Heart left ventricle (tissue), 13 donors: ENCODE measurements at regions not wholly inside any gene's neighbourhood (a gene's known extent, or its start where the extent isn't known, plus 50 kb on each side); places are given as distances from the start of the nearest gene placed in this dataset.

Experiments used
- POLR2A ChIP-seq, 2 donors: fragments of 450-650 bp; IDR thresholded peaks; one replicate each; pipeline ENCODE4 v1.6.1; 2017; ENCODE audit warnings: antibody characterized with exemption in 2 of 2, mild to moderate bottlenecking in 2 of 2, moderate library complexity in 2 of 2
- TF ChIP-seq, protein P1 (sequence below), 12 donors: fragments of 200-600 bp; sonication (generic) in 4 of 12; IDR thresholded peaks; one replicate each; pipeline versions ENCODE4 v1.5.0 to v1.8.0; 2018 to 2022; ENCODE audit warnings: antibody characterized with exemption in 12 of 12, mild to moderate bottlenecking in 5 of 12
- donor health status: ischemic (EF 13 %, LVEDD 7.1; RV severe dilation, severe dysfunction).
- donor health status: DM: no; HTN: yes; CAD: no.
- donor health status: DM: no; HTN: no; CAD: no.
- donor health status: ischemic (EF 25% LVEDD 6.9; RV normal size, moderate dysfunction).
- donor health status: ischemic (EF 25% LVEDD 5.7; RV mildly dilated, moderate dysfunction).
- donor health status: ischemic (EF 35%, LVEDD 5.7; RV mildly dilated, moderate dysfunction).
- donor health status: nonischemic (EF 11% LVEDD 7.7; RV severe dilation, severe dysfunction).
- donor health status: DM: yes; HTN: yes; CAD: no.
- donor health status: PGD.
- donor health status: ischemic (EF 29% LVEDD 5.4; RV normal size, mild dysfunction).
- donor health status: nonischemic (EF 23%, LVEDD 6.1; RV moderate dilation, normal function).

DNA sequence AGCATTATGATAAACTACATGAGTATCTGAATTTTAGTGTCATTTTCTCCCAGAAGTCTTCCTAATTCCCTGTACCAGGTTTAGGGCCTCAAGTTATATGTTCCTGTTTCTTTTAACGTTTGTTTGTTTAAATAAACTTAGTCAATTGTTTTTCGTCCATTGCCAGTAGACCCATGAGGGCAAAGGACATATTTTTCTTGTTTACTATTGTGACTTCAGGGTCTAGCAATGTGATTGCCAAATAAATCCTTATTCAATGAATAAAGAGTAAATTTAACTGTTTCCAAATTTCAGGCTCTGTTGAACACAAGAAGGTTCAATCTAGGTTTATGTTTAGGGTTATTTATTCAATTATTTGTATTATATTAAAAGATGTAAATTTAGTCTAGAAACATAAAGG, 391.6 kb upstream of the MGAT4C start:
- TF ChIP-seq, protein P1, sequence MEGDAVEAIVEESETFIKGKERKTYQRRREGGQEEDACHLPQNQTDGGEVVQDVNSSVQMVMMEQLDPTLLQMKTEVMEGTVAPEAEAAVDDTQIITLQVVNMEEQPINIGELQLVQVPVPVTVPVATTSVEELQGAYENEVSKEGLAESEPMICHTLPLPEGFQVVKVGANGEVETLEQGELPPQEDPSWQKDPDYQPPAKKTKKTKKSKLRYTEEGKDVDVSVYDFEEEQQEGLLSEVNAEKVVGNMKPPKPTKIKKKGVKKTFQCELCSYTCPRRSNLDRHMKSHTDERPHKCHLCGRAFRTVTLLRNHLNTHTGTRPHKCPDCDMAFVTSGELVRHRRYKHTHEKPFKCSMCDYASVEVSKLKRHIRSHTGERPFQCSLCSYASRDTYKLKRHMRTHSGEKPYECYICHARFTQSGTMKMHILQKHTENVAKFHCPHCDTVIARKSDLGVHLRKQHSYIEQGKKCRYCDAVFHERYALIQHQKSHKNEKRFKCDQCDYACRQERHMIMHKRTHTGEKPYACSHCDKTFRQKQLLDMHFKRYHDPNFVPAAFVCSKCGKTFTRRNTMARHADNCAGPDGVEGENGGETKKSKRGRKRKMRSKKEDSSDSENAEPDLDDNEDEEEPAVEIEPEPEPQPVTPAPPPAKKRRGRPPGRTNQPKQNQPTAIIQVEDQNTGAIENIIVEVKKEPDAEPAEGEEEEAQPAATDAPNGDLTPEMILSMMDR (IDR thresholded peaks at IDR 0.05): no peak
- TF ChIP-seq POLR2A (IDR thresholded peaks at IDR 0.05): no peak
